Thymus (tissue), 11 donors: ENCODE measurements at regions not wholly inside any gene's neighbourhood (a gene's known extent, or its start where the extent isn't known, plus 50 kb on each side); places are given as distances from the start of the nearest gene placed in this dataset.

Source experiments
- DNase-seq, 9 donors: peaks; one replicate each; pipeline ENCODE4 v3.0.0-alpha.2; 2013; ENCODE audit warnings: low spot score in 9 of 9, low read depth in 6 of 9, missing footprints in 1 of 9
- H3K27ac ChIP-seq, 2 donors: one replicate each; pipeline ENCODE4 v1.5.1; 2013; ENCODE audit warnings: control low read depth in 1 of 2, low read depth in 1 of 2, low read length in 1 of 2, mild to moderate bottlenecking in 1 of 2, moderate library complexity in 1 of 2
- H3K27me3 ChIP-seq, 2 donors: one replicate each; pipeline ENCODE4 v1.5.1; 2013; ENCODE audit warnings: low read length in 1 of 2; ENCODE audit not compliant: control insufficient read depth in 2 of 2, insufficient read depth in 1 of 2
- H3K36me3 ChIP-seq, 2 donors: one replicate each; pipeline ENCODE4 v1.5.1; 2013; ENCODE audit warnings: low read length in 1 of 2, mild to moderate bottlenecking in 1 of 2, moderate library complexity in 1 of 2; ENCODE audit not compliant: control insufficient read depth in 2 of 2, insufficient read depth in 2 of 2
- H3K4me1 ChIP-seq, 2 donors: one replicate each; pipeline ENCODE4 v1.5.1; 2013; ENCODE audit warnings: low read length in 2 of 2; ENCODE audit not compliant: control insufficient read depth in 2 of 2, insufficient read depth in 2 of 2
- H3K4me3 ChIP-seq, 2 donors: one replicate each; pipeline ENCODE4 v1.5.1; 2013; ENCODE audit warnings: low read length in 2 of 2, control low read depth in 1 of 2, mild to moderate bottlenecking in 1 of 2
- H3K9me3 ChIP-seq, 2 donors: one replicate each; pipeline ENCODE4 v1.5.1; 2013; ENCODE audit warnings: low read length in 1 of 2, mild to moderate bottlenecking in 1 of 2; ENCODE audit not compliant: control insufficient read depth in 2 of 2, insufficient read depth in 1 of 2
- whole genome bisulfite sequencing: extraction: QIAGEN DNeasy Blood & Tissue Kit; methylation state at CpG from one replicate; pipeline ENCODE4 v1.1.7; 2013; 5-methylcytosine and 5-hydroxymethylcytosine counted together
- donor health status: healthy.

GRCh38 chr1:58933599-58933926 is 149.7 kb upstream of the JUN start:
- Histone ChIP-seq H3K36me3 (no peaks in the 10 kb centered on the region), H3K9me3 (no peaks in the 10 kb centered on the region), H3K27ac (no peak overlapping the region), H3K27me3 (no peaks in the 10 kb centered on the region), H3K4me1 (peaks cover 0 to 7% of the 10 kb centered on the region in 2 donors), H3K4me3 (no peak overlapping the region)
- DNase-seq: no peak
- 98% methylated on average over 2 of the region's 2 CpGs for WGBS

- WGBS: 94% methylated on average over 3 of the region's 3 CpGs
- Histone ChIP-seq H3K27me3 (no peaks in the 10 kb centered on the region), H3K36me3 (no peaks in the 10 kb centered on the region), H3K9me3 (no peaks in the 10 kb centered on the region), H3K4me1 (peaks cover 0 to 7% of the 10 kb centered on the region in 2 donors), H3K27ac (no peak overlapping the region), H3K4me3 (no peak overlapping the region)
- DNase-seq: no peak
Measured at GRCh38 chr1:58934706-58935105, 150.9 kb upstream of the JUN start.

- Histone ChIP-seq H3K9me3 (no peaks in the 10 kb centered on the region), H3K27ac (no peak overlapping the region), H3K27me3 (no peaks in the 10 kb centered on the region), H3K4me1 (peaks cover 9 to 16% of the 10 kb centered on the region in 2 donors), H3K36me3 (no peaks in the 10 kb centered on the region), H3K4me3 (no peak overlapping the region)
- WGBS: 95% methylated on average over 2 of the region's 2 CpGs
- no peak for DNase-seq
Measured at GRCh38 chr1:58936973-58937372, 153.1 kb upstream of the JUN start.

DNA sequence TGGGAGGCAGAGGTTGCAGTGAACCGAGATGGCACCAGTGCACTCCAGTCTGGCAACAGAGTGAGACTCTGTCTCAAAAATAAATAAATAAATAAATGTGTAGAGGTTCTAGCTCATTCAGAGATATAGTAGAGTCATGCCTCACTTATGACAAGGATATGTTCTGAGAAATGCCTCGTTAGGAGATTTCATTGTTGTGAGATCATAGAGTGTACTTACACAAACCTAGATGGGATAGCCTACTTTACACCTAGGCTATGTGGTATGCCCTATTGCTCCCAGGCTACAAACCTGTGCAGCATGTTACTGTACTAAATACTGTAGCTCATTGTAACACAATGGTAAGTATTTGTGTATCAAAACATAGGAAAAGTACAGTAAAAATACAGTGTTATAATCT is 155.3 kb upstream of the JUN start:
- no peaks in the 10 kb centered on the region for H3K27me3 ChIP-seq
- no peak overlapping the region for H3K4me3 ChIP-seq
- no peak for DNase-seq
- no peak overlapping the region for H3K27ac ChIP-seq
- H3K9me3 ChIP-seq: no peaks in the 10 kb centered on the region
- H3K4me1 ChIP-seq: peaks cover 9 to 31% of the 10 kb centered on the region in 2 donors
- 96% methylated on average over 2 of the region's 2 CpGs for WGBS
- H3K36me3 ChIP-seq: no peaks in the 10 kb centered on the region

DNA sequence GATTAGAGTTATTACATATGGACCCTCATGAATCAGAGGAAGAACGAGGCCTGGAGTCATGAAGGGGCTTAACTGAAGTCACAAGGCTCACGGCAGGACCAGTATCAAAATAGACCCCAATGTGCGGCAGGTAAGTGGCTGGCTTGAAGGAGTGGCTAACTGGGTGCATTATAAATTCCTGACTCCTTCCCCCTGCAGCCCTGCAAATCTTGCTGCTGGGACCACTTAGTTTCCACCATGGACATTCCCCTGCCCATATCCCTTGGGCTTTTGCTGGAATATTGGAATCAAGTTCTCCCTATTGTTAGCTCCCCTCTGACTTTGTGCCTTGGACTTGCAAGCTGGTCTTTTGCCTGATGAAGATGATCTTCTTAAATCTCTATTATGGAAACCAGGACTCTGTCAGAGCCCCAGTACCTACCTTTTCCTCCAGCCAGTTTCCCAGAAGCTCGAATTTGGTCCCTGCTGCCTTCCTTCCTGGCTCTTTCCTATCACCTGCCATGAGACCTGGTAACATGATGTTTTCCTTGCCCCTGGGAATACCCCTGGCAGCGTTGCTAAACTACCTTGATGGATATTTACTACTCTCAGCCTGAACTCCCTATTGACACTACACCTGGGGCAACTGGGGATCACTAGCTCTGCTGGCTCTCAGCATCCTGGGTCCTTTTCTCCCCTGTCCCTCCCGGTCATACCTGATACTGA is 156.0 kb upstream of the JUN start:
- DNase-seq: no peak
- H3K4me1 ChIP-seq: peaks cover 9 to 36% of the 10 kb centered on the region in 2 donors
- no peak overlapping the region for H3K27ac ChIP-seq
- H3K4me3 ChIP-seq: no peak overlapping the region
- H3K27me3 ChIP-seq: no peaks in the 10 kb centered on the region
- no peaks in the 10 kb centered on the region for H3K9me3 ChIP-seq
- no peaks in the 10 kb centered on the region for H3K36me3 ChIP-seq
- WGBS: 94% methylated on average over 6 of the region's 6 CpGs

DNA sequence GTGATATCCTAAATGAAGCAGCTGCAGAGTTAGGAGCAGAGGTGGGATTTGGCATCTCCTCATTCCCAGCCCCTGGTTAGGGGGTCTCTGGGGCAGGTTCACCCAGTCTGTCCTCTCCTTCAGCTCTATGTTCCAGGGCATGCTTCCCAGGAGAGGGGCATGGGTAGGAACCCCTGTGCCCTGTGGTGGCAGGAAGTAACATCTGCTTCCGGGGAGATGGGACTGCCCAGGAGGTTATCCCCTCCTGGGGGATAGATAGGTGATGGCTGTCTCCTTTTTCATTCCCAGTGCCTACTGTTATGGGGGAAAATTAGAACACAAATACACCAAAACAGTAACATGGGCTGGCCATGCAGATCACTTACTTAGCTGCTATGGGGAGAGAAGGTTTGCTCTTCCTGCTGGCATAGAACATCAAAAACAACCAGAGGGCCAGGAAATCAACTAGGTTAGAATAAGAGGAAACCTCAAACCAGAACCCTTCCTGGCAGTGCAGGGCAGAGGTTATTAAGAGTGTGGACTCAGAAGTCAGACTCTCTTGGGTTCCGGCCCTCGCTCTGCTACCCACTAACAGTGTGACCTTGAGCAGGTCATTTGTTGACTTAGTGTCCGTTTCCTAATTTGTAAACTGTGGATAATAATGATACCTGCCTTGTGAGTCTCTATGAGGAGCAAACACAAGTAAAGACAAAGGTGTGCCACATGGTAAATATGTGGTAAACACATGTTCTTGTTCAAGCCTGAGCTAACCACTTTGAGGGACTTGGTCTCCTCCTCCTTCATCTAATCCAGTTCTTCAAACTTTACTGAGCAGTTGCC is 157.8 kb upstream of the JUN start:
- WGBS: 16% methylated on average over 4 of the region's 4 CpGs
- DNase-seq: peak in 2 of 9 donors; percentile 48 to 72
- Histone ChIP-seq H3K9me3 (no peaks in the 10 kb centered on the region), H3K4me1 (peaks cover 9 to 36% of the 10 kb centered on the region in 2 donors), H3K36me3 (no peaks in the 10 kb centered on the region), H3K4me3 (no peak overlapping the region), H3K27ac (peak overlapping the region; percentile 30 to 43), H3K27me3 (no peaks in the 10 kb centered on the region)

- Histone ChIP-seq H3K27me3 (no peaks in the 10 kb centered on the region), H3K4me1 (peaks cover 9 to 36% of the 10 kb centered on the region in 2 donors), H3K36me3 (no peaks in the 10 kb centered on the region), H3K4me3 (no peak overlapping the region), H3K9me3 (no peaks in the 10 kb centered on the region), H3K27ac (peak overlapping the region; percentile 5 to 74)
- WGBS: 53% methylated on average over 5 of the region's 5 CpGs
- DNase-seq: peak in 5 of 9 donors; percentile 41 to 81 (median 53)
Measured at GRCh38 chr1:58942759-58943191, 158.9 kb upstream of the JUN start.

GRCh38 chr1:58943776-58944175 is 159.9 kb upstream of the JUN start:
- H3K36me3 ChIP-seq: no peaks in the 10 kb centered on the region
- no peaks in the 10 kb centered on the region for H3K9me3 ChIP-seq
- H3K27me3 ChIP-seq: no peaks in the 10 kb centered on the region
- no peak for DNase-seq
- H3K4me3 ChIP-seq: no peak overlapping the region
- H3K4me1 ChIP-seq: peaks cover 9 to 36% of the 10 kb centered on the region in 2 donors
- no peak overlapping the region for H3K27ac ChIP-seq
- 82% methylated on average over 4 of the region's 4 CpGs for WGBS

- 97% methylated on average over 3 of the region's 3 CpGs for WGBS
- no peaks in the 10 kb centered on the region for H3K27me3 ChIP-seq
- no peaks in the 10 kb centered on the region for H3K36me3 ChIP-seq
- DNase-seq: no peak
- H3K4me3 ChIP-seq: no peak overlapping the region
- no peak overlapping the region for H3K27ac ChIP-seq
- H3K9me3 ChIP-seq: no peaks in the 10 kb centered on the region
- H3K4me1 ChIP-seq: peaks cover 9 to 40% of the 10 kb centered on the region in 2 donors
Measured at GRCh38 chr1:58944439-58944838, 160.6 kb upstream of the JUN start.
